T-cell (primary cell): ENCODE measurements at regions not wholly inside any gene's neighbourhood (a gene's known extent, or its start where the extent isn't known, plus 50 kb on each side); places are given as distances from the start of the nearest gene placed in this dataset.

ENCODE experiments used
- ATAC-seq, 4 experiments: fragments of 200-7000 bp in 3 of 4; fragments of 150-1000 bp in 1 of 4; cut with Tn5 transposase; replicated peaks in 1 of 4; 1 replicate in 3 of 4; 2 replicates in 1 of 4; pipeline ENCODE4 v1.10.0; 2021; ENCODE audit warnings: moderate library complexity in 3 of 4, mild to moderate bottlenecking in 2 of 4, moderate number of reproducible peaks in 1 of 4
- CTCF ChIA-PET, 2 donors: fragments of 300-600 bp; sonication (Branson Sonifier 250); formaldehyde crosslinking; loops; one replicate each; lab custom pipeline; 2022; ENCODE audit warnings: antibody characterized with exemption in 2 of 2; lab: Charles Lee
- POLR2A ChIA-PET, 2 donors: fragments of 300-600 bp; sonication (Branson Sonifier 250); formaldehyde crosslinking; loops; one replicate each; lab custom pipeline; 2022; ENCODE audit warnings: antibody characterized with exemption in 2 of 2; lab: Charles Lee
- DNase-seq, 35 experiments: peaks; one replicate each; pipeline versions ENCODE4 v3.0.0 to v3.0.0-alpha.2; 2013 to 2023
- H3K27ac ChIP-seq: one replicate; pipeline ENCODE4 v1.5.1; 2013; ENCODE audit warnings: low read length
- H3K27me3 ChIP-seq, 2 experiments: replicated peaks in 1 of 2; 1 replicate in 1 of 2; 2 replicates in 1 of 2; pipeline versions ENCODE4 v1.6.1 to v1.7.0; 2013; ENCODE audit warnings: low read length in 1 of 2, mixed read lengths in 1 of 2; ENCODE audit not compliant: control insufficient read depth in 2 of 2, insufficient read depth in 2 of 2; ENCODE audit errors: extremely low read depth in 1 of 2
- H3K36me3 ChIP-seq, 2 donors: 1 replicate in 1 of 2; 2 replicates in 1 of 2; pipeline versions ENCODE4 v1.6.1 to v1.7.0; 2013; ENCODE audit warnings: low read length in 1 of 2; ENCODE audit not compliant: control insufficient read depth in 2 of 2, insufficient read depth in 1 of 2; ENCODE audit errors: extremely low read depth in 1 of 2
- H3K4me1 ChIP-seq, 2 experiments: 1 replicate in 1 of 2; 2 replicates in 1 of 2; pipeline versions ENCODE4 v1.6.1 to v1.7.0; 2013; ENCODE audit warnings: low read length in 2 of 2, mixed read lengths in 1 of 2; ENCODE audit not compliant: insufficient read depth in 2 of 2, control insufficient read depth in 1 of 2; ENCODE audit errors: extremely low read depth in 1 of 2
- H3K4me3 ChIP-seq, 2 donors: 1 replicate in 1 of 2; 2 replicates in 1 of 2; pipeline versions ENCODE4 v1.5.1 to v1.7.0; 2013; ENCODE audit warnings: mild to moderate bottlenecking in 2 of 2, low read length in 1 of 2, moderate library complexity in 1 of 2; ENCODE audit not compliant: control insufficient read depth in 1 of 2; ENCODE audit errors: extremely low read depth in 1 of 2
- H3K9me3 ChIP-seq: 2 replicates; pipeline ENCODE4 v1.7.0; 2013
- H3K27ac Mint-ChIP-seq, 2 donors: one replicate each; pipeline ENCODE4 v1.8.0; 2020 to 2021; ENCODE audit warnings: mild to moderate bottlenecking in 2 of 2, mixed read lengths in 2 of 2
- H3K27me3 Mint-ChIP-seq, 2 donors: one replicate each; pipeline ENCODE4 v1.8.0; 2021 to 2022; ENCODE audit warnings: mixed read lengths in 2 of 2
- H3K36me3 Mint-ChIP-seq: one replicate; pipeline ENCODE4 v1.8.0; 2021; ENCODE audit warnings: mixed read lengths
- H3K4me1 Mint-ChIP-seq, 3 donors: one replicate each; pipeline ENCODE4 v1.8.0; 2020 to 2022; ENCODE audit warnings: mixed read lengths in 3 of 3, mild to moderate bottlenecking in 1 of 3
- H3K4me3 Mint-ChIP-seq, 3 donors: one replicate each; pipeline ENCODE4 v1.8.0; 2020 to 2022; ENCODE audit warnings: mild to moderate bottlenecking in 3 of 3, mixed read lengths in 3 of 3, moderate library complexity in 3 of 3
- H3K9me3 Mint-ChIP-seq, 3 donors: one replicate each; pipeline ENCODE4 v1.8.0; 2020 to 2022; ENCODE audit warnings: mixed read lengths in 3 of 3
- WGBS: methylation state at CpG from one replicate; pipeline ENCODE4 v1.1.5; 2013; ENCODE audit warnings: missing lambda C conversion rate; ENCODE audit not compliant: insufficient coverage; 5-methylcytosine and 5-hydroxymethylcytosine counted together

- Mint-ChIP-seq H3K36me3 (no peaks in the 10 kb centered on the region), H3K9me3 (no peaks in the 10 kb centered on the region), H3K4me1 (no peaks in the 10 kb centered on the region), H3K27me3 (peaks cover 4 to 6% of the 10 kb centered on the region in 2 donors), H3K27ac (no peak overlapping the region), H3K4me3 (no peak overlapping the region)
- DNase-seq = no peak
- WGBS = 81% methylated on average over 10 of the region's 17 CpGs
- ChIA-PET POLR2A (no interaction called here), CTCF (no interaction called here)
- no peak overlapping the region for H3K27ac ChIP-seq
- H3K4me3 ChIP-seq = no peak overlapping the region
- no peaks in the 10 kb centered on the region for H3K4me1 ChIP-seq
- no peaks in the 10 kb centered on the region for H3K36me3 ChIP-seq
- peaks cover 0 to 44% of the 10 kb centered on the region in 2 experiments for H3K27me3 ChIP-seq
- H3K9me3 ChIP-seq = no peaks in the 10 kb centered on the region
- no peak for ATAC-seq
Measured at GRCh38 chr9:135375001-135375400, 104.6 kb upstream of the PPP1R26 start.

- no peaks in the 10 kb centered on the region for H3K9me3 Mint-ChIP-seq
- H3K27me3 Mint-ChIP-seq = peaks cover 4 to 6% of the 10 kb centered on the region in 2 donors
- Histone ChIP-seq H3K4me3 (no peak overlapping the region), H3K27me3 (peaks cover 0 to 37% of the 10 kb centered on the region in 2 experiments), H3K27ac (no peak overlapping the region), H3K9me3 (no peaks in the 10 kb centered on the region), H3K4me1 (no peaks in the 10 kb centered on the region), H3K36me3 (no peaks in the 10 kb centered on the region)
- no peaks in the 10 kb centered on the region for H3K36me3 Mint-ChIP-seq
- H3K27ac Mint-ChIP-seq = no peak overlapping the region
- no peak for ATAC-seq
- no peak for DNase-seq
- H3K4me1 Mint-ChIP-seq = no peaks in the 10 kb centered on the region
- ChIA-PET CTCF (no interaction called here), POLR2A (no interaction called here)
- H3K4me3 Mint-ChIP-seq = no peak overlapping the region
- WGBS = 84% methylated on average over 10 of the region's 22 CpGs
Measured at GRCh38 chr9:135376511-135377265, 102.9 kb upstream of the PPP1R26 start.

GRCh38 chr9:135377431-135377830, 102.2 kb upstream of the PPP1R26 start:
- 85% methylated on average over 11 of the region's 12 CpGs for WGBS
- Mint-ChIP-seq H3K9me3 (no peaks in the 10 kb centered on the region), H3K4me3 (no peak overlapping the region), H3K4me1 (no peaks in the 10 kb centered on the region), H3K27ac (no peak overlapping the region), H3K36me3 (no peaks in the 10 kb centered on the region), H3K27me3 (peaks cover 6 to 8% of the 10 kb centered on the region in 2 donors)
- Histone ChIP-seq H3K27me3 (peaks cover 0 to 31% of the 10 kb centered on the region in 2 experiments), H3K4me3 (no peak overlapping the region), H3K27ac (no peak overlapping the region), H3K4me1 (no peaks in the 10 kb centered on the region), H3K9me3 (no peaks in the 10 kb centered on the region), H3K36me3 (no peaks in the 10 kb centered on the region)
- no peak for ATAC-seq
- CTCF ChIA-PET = no interaction called here
- POLR2A ChIA-PET = no interaction called here
- no peak for DNase-seq

GRCh38 chr9:135378751-135379150, 100.8 kb upstream of the PPP1R26 start:
- Histone ChIP-seq H3K4me1 (no peaks in the 10 kb centered on the region), H3K27ac (no peak overlapping the region), H3K36me3 (no peaks in the 10 kb centered on the region), H3K4me3 (no peak overlapping the region), H3K27me3 (peaks cover 0 to 31% of the 10 kb centered on the region in 2 experiments), H3K9me3 (no peaks in the 10 kb centered on the region)
- CTCF ChIA-PET = no interaction called here
- no peak for DNase-seq
- Mint-ChIP-seq H3K27me3 (peaks cover 3 to 8% of the 10 kb centered on the region in 2 donors), H3K27ac (no peak overlapping the region), H3K4me3 (no peak overlapping the region), H3K9me3 (no peaks in the 10 kb centered on the region), H3K4me1 (no peaks in the 10 kb centered on the region), H3K36me3 (no peaks in the 10 kb centered on the region)
- ATAC-seq = no peak
- 94% methylated on average over 11 of the region's 15 CpGs for WGBS
- POLR2A ChIA-PET = no interaction called here

GRCh38 chr9:135379540-135380267, 99.9 kb upstream of the PPP1R26 start:
- ATAC-seq = no peak
- CTCF ChIA-PET = no interaction called here
- Mint-ChIP-seq H3K27me3 (peaks cover 3 to 8% of the 10 kb centered on the region in 2 donors), H3K4me3 (no peak overlapping the region), H3K4me1 (no peaks in the 10 kb centered on the region), H3K27ac (no peak overlapping the region), H3K9me3 (no peaks in the 10 kb centered on the region), H3K36me3 (no peaks in the 10 kb centered on the region)
- Histone ChIP-seq H3K4me3 (no peak overlapping the region), H3K27ac (no peak overlapping the region), H3K4me1 (no peaks in the 10 kb centered on the region), H3K36me3 (no peaks in the 10 kb centered on the region), H3K27me3 (peaks cover 0 to 33% of the 10 kb centered on the region in 2 experiments), H3K9me3 (no peaks in the 10 kb centered on the region)
- DNase-seq = no peak
- 80% methylated on average over 10 of the region's 11 CpGs for WGBS
- POLR2A ChIA-PET = interaction anchor here in 1 of 2 donors (0.6 kb wide), 1 partner anchor 705 kb away, joined by 3 read pairs; no protein-coding TSS in a partner anchor

GRCh38 chr9:135380311-135380960, 99.1 kb upstream of the PPP1R26 start:
- ChIA-PET POLR2A (no interaction called here), CTCF (no interaction called here)
- ATAC-seq (no peak), DNase-seq (no peak)
- no peak overlapping the region for H3K4me3 ChIP-seq
- H3K9me3 ChIP-seq = no peaks in the 10 kb centered on the region
- 87% methylated on average over 13 of the region's 17 CpGs for WGBS
- H3K27ac ChIP-seq = no peak overlapping the region
- Mint-ChIP-seq H3K27ac (no peak overlapping the region), H3K4me3 (no peak overlapping the region), H3K9me3 (no peaks in the 10 kb centered on the region), H3K4me1 (no peaks in the 10 kb centered on the region), H3K27me3 (peaks cover 2 to 5% of the 10 kb centered on the region in 2 donors), H3K36me3 (no peaks in the 10 kb centered on the region)
- H3K27me3 ChIP-seq = peaks cover 0 to 33% of the 10 kb centered on the region in 2 experiments
- H3K4me1 ChIP-seq = no peaks in the 10 kb centered on the region
- H3K36me3 ChIP-seq = no peaks in the 10 kb centered on the region
